ENCODE measurements at regions not wholly inside any gene's neighbourhood (a gene's known extent, or its start where the extent isn't known, plus 50 kb on each side); places are given as distances from the start of the nearest gene placed in this dataset.

DNA sequence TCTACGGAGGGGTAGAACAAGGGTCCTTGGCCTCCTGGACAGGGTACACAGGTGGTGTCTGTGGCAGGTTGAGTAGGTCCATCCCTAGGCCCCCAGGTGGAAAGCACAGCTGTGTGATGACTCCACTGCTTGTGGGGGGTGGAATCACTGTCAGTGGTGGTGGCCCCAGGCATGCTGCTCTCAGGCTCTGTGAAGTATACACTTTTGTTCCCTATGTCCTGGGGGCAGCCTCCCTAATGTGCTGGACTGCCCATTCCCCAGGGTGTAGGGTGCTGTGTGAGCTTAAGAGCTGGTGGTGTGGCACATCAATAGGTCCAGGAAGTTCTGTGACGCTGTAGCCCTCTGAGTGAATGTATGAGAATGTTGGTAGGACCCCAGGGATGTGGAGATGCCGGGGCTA, 197.2 kb upstream of the SLC10A2 start:
- H3K4me1 Mint-ChIP-seq, result no peaks in the 10 kb centered on the region
- no peaks in the 10 kb centered on the region for H3K27me3 Mint-ChIP-seq
- no peaks in the 10 kb centered on the region for H3K36me3 Mint-ChIP-seq (ENCODE audit: low read depth)
- H3K4me3 Mint-ChIP-seq, result no peak overlapping the region
- ChIA-PET POLR2A (no interaction called here), CTCF (no interaction called here)
- DNase-seq, result no peak
- no peak overlapping the region for H3K27ac Mint-ChIP-seq
- peaks cover 16% of the 10 kb centered on the region for H3K9me3 Mint-ChIP-seq

DNA sequence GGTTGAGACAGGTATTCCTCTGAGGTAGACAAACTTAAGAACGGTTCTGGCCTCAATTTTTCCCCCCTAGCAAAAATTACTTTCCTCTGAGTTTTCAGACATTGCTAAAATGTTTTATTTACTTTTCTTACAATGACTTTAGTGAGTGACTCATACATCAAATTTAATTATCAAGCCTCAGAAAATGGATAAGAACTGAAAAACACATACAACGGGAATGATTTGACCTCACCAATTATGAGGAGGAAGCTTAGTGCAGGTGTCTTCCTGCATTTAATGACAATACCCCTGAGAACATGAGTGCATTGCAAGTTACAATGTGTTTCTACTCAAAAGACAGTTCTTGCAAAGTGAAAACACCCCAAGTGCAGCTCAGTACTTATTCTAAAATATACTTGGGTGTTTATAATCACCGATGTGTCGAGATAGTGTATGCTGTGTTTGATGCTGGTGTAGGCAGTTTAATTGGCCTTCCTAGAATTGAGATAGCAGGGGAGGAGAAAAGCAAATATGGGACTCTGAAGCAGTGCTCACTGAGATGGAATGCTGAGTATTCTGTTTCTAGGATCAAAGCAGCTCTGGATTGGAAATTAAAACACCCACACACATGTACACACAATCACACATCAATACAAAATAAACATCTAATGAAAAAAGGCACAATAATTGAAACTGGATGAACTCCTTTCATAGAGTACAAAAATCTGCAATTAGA, 189.5 kb upstream of the SLC10A2 start:
- H3K27ac Mint-ChIP-seq, result no peak overlapping the region

GRCh38 chr13:103250071-103250470, 183.9 kb upstream of the SLC10A2 start:
- no peaks in the 10 kb centered on the region for H3K4me1 Mint-ChIP-seq
- POLR2A ChIA-PET, result no interaction called here
- CTCF ChIA-PET, result no interaction called here
- H3K4me3 Mint-ChIP-seq, result no peak overlapping the region
- no peak for DNase-seq
- H3K27ac Mint-ChIP-seq, result no peak overlapping the region
- no peaks in the 10 kb centered on the region for H3K27me3 Mint-ChIP-seq
- peaks cover 8% of the 10 kb centered on the region for H3K9me3 Mint-ChIP-seq
- no peaks in the 10 kb centered on the region for H3K36me3 Mint-ChIP-seq (ENCODE audit: low read depth)

More for the DNA sequence above, 189.5 kb upstream of the SLC10A2 start:
- Mint-ChIP-seq H3K4me3 (no peak overlapping the region), H3K27me3 (no peaks in the 10 kb centered on the region), H3K4me1 (no peaks in the 10 kb centered on the region), H3K36me3 (ENCODE audit: low read depth) (no peaks in the 10 kb centered on the region), H3K9me3 (peaks cover 8% of the 10 kb centered on the region)
- POLR2A ChIA-PET, result no interaction called here
- no peak for DNase-seq
- CTCF ChIA-PET, result no interaction called here

DNA sequence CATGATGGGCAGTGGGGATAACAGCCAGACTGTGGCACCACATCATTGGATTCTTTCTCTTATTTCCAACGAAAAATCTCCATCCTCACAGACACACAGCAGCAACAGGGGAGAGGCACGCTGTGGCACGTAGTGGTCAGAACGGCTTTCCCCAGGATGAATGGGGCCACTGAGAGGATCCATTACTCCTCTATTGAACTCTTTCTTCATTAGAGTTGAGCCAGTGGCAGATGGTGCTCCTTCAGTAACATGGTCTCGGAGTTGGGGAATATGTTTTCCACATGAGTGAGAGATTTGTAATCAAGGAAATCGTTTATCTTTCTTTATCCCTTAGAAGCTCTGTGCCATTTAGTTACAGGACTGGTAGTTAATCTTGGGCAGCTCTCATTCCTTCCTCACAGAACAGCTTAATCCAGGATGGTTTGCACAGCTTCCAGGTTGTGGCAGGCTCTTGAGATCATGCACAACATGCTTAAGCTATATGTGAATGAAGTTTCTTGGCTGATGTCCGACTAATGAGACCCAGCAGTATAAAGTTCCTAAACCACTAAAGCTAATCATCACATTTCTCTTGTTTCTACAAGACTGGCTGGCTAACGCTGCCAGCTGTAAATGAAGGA, 180.5 kb upstream of the SLC10A2 start:
- ChIA-PET POLR2A (no interaction called here), CTCF (no interaction called here)
- no peaks in the 10 kb centered on the region for H3K4me1 Mint-ChIP-seq
- H3K27me3 Mint-ChIP-seq, result no peaks in the 10 kb centered on the region
- no peaks in the 10 kb centered on the region for H3K9me3 Mint-ChIP-seq
- no peaks in the 10 kb centered on the region for H3K36me3 Mint-ChIP-seq (ENCODE audit: low read depth)
- no peak for DNase-seq
- H3K4me3 Mint-ChIP-seq, result no peak overlapping the region
- no peak overlapping the region for H3K27ac Mint-ChIP-seq

DNA sequence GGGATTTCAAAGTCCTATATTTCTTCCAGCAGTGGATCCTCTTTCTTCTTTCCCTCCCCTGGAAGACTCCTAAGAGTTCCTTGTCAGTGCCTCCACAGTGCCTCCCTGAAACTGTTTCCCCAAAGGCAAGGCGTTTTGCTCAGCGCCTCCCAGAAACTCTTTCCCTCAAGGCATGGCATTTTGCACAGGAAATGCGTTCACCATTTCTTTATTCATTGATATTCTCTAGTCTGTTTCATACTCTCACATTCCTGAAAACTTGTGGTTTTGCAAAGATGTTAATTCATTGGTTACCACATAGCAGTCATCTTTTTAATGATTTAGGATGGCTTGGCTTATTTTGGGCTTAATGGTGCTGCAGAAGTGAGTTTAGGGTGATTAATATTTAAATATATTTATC, 177.3 kb upstream of the SLC10A2 start:
- Mint-ChIP-seq H3K9me3 (no peaks in the 10 kb centered on the region), H3K4me1 (no peaks in the 10 kb centered on the region), H3K27me3 (no peaks in the 10 kb centered on the region), H3K27ac (no peak overlapping the region), H3K4me3 (no peak overlapping the region), H3K36me3 (ENCODE audit: low read depth) (no peaks in the 10 kb centered on the region)
- DNase-seq, result no peak
- ChIA-PET POLR2A (no interaction called here), CTCF (no interaction called here)

DNA sequence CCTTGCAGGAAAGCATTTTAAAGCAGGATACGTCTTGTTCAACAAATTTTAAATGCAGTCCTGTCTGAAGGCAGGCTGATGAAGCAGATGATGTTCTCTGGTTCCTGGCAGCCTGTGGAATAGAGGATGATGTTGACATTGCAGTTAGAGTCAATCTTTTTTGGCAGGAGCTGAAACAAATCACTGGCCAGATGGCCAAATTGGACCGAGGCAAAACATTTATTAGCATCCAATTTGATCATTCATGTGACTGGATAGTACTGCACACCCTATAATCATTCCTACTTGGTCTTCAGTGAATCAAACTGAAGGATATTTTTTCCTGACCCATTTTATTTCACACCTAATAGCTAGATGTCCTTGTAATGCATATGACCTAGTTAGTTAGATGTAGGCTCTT, 172.2 kb upstream of the SLC10A2 start:
- no peak for DNase-seq
- POLR2A ChIA-PET, result no interaction called here
- H3K4me1 Mint-ChIP-seq, result no peaks in the 10 kb centered on the region
- no peak overlapping the region for H3K4me3 Mint-ChIP-seq
- H3K9me3 Mint-ChIP-seq, result no peaks in the 10 kb centered on the region
- CTCF ChIA-PET, result no interaction called here
- no peaks in the 10 kb centered on the region for H3K36me3 Mint-ChIP-seq (ENCODE audit: low read depth)
- no peaks in the 10 kb centered on the region for H3K27me3 Mint-ChIP-seq
- no peak overlapping the region for H3K27ac Mint-ChIP-seq

- Mint-ChIP-seq H3K4me1 (no peaks in the 10 kb centered on the region), H3K9me3 (peaks cover 2% of the 10 kb centered on the region), H3K27me3 (no peaks in the 10 kb centered on the region), H3K27ac (no peak overlapping the region), H3K4me3 (no peak overlapping the region), H3K36me3 (ENCODE audit: low read depth) (no peaks in the 10 kb centered on the region)
- ChIA-PET POLR2A (no interaction called here), CTCF (no interaction called here)
- DNase-seq, result no peak
These were observed 170.0 kb upstream of the SLC10A2 start for GRCh38 chr13:103236213-103236612.

GRCh38 chr13:103229674-103230073, 163.5 kb upstream of the SLC10A2 start:
- H3K36me3 Mint-ChIP-seq (ENCODE audit: low read depth), result no peaks in the 10 kb centered on the region
- H3K9me3 Mint-ChIP-seq, result peaks cover 2% of the 10 kb centered on the region
- DNase-seq, result no peak
- ChIA-PET POLR2A (no interaction called here), CTCF (no interaction called here)
- no peak overlapping the region for H3K4me3 Mint-ChIP-seq
- no peak overlapping the region for H3K27ac Mint-ChIP-seq
- H3K27me3 Mint-ChIP-seq, result no peaks in the 10 kb centered on the region
- no peaks in the 10 kb centered on the region for H3K4me1 Mint-ChIP-seq

GRCh38 chr13:103224804-103225203, 158.6 kb upstream of the SLC10A2 start:
- Mint-ChIP-seq H3K4me3 (no peak overlapping the region), H3K27me3 (no peaks in the 10 kb centered on the region), H3K9me3 (peaks cover 2% of the 10 kb centered on the region), H3K36me3 (ENCODE audit: low read depth) (no peaks in the 10 kb centered on the region), H3K27ac (no peak overlapping the region), H3K4me1 (no peaks in the 10 kb centered on the region)
- POLR2A ChIA-PET, result no interaction called here
- no peak for DNase-seq
- CTCF ChIA-PET, result no interaction called here

DNA sequence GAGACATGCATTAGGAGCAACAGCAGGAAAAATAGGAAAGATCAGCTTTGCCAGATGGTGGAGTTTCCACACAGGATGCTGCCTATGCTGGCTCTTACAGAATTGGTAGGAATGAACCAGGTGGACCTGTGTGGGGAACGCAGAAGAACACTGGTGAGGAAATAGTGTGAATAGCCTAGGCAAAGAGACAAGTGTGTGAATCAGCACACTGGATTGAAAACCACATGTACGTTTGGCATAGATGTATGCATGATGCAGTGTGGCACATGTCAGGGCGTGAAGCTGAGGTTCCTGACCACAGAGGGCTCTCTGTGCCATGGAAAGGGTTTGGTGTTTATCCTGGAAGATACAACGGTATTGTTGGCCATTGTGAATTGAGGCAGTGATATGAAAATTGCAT, 156.5 kb upstream of the SLC10A2 start:
- H3K36me3 Mint-ChIP-seq (ENCODE audit: low read depth), result no peaks in the 10 kb centered on the region
- H3K27me3 Mint-ChIP-seq, result no peaks in the 10 kb centered on the region
- no peak for DNase-seq
- no peaks in the 10 kb centered on the region for H3K4me1 Mint-ChIP-seq
- H3K4me3 Mint-ChIP-seq, result no peak overlapping the region
- ChIA-PET POLR2A (no interaction called here), CTCF (no interaction called here)
- H3K27ac Mint-ChIP-seq, result no peak overlapping the region
- H3K9me3 Mint-ChIP-seq, result peaks cover 2% of the 10 kb centered on the region

GRCh38 chr13:103218253-103218652, 152.0 kb upstream of the SLC10A2 start:
- no peaks in the 10 kb centered on the region for H3K36me3 Mint-ChIP-seq (ENCODE audit: low read depth)
- no peaks in the 10 kb centered on the region for H3K27me3 Mint-ChIP-seq
- no peak overlapping the region for H3K27ac Mint-ChIP-seq
- CTCF ChIA-PET, result no interaction called here
- POLR2A ChIA-PET, result no interaction called here
- peaks cover 2% of the 10 kb centered on the region for H3K9me3 Mint-ChIP-seq
- DNase-seq, result no peak
- no peak overlapping the region for H3K4me3 Mint-ChIP-seq
- no peaks in the 10 kb centered on the region for H3K4me1 Mint-ChIP-seq

GRCh38 chr13:103213152-103213551, 146.9 kb upstream of the SLC10A2 start:
- Mint-ChIP-seq H3K4me1 (no peaks in the 10 kb centered on the region), H3K36me3 (ENCODE audit: low read depth) (no peaks in the 10 kb centered on the region), H3K9me3 (no peaks in the 10 kb centered on the region), H3K4me3 (no peak overlapping the region), H3K27ac (no peak overlapping the region), H3K27me3 (no peaks in the 10 kb centered on the region)
- ChIA-PET CTCF (no interaction called here), POLR2A (no interaction called here)
- no peak for DNase-seq

- Mint-ChIP-seq H3K4me3 (no peak overlapping the region), H3K27me3 (no peaks in the 10 kb centered on the region), H3K4me1 (no peaks in the 10 kb centered on the region), H3K9me3 (no peaks in the 10 kb centered on the region), H3K27ac (no peak overlapping the region), H3K36me3 (ENCODE audit: low read depth) (no peaks in the 10 kb centered on the region)
- ChIA-PET POLR2A (no interaction called here), CTCF (no interaction called here)
- no peak for DNase-seq
These were observed 144.1 kb upstream of the SLC10A2 start for GRCh38 chr13:103210348-103210747.

GRCh38 chr13:103203735-103204330, 137.6 kb upstream of the SLC10A2 start:
- POLR2A ChIA-PET, result no interaction called here
- no peaks in the 10 kb centered on the region for H3K4me1 Mint-ChIP-seq
- H3K36me3 Mint-ChIP-seq (ENCODE audit: low read depth), result no peaks in the 10 kb centered on the region
- CTCF ChIA-PET, result no interaction called here
- DNase-seq, result no peak
- no peak overlapping the region for H3K4me3 Mint-ChIP-seq
- H3K9me3 Mint-ChIP-seq, result peaks cover 5% of the 10 kb centered on the region
- no peaks in the 10 kb centered on the region for H3K27me3 Mint-ChIP-seq
- no peak overlapping the region for H3K27ac Mint-ChIP-seq
